Right lobe of liver (tissue), 6 donors: ENCODE measurements at regions not wholly inside any gene's neighbourhood (a gene's known extent, or its start where the extent isn't known, plus 50 kb on each side); places are given as distances from the start of the nearest gene placed in this dataset.

Experiments used
- ATAC-seq, 4 donors: fragments of 200-7000 bp; cut with Tn5 transposase; one replicate each; pipeline ENCODE4 v1.9.1; 2020; ENCODE audit warnings: mild to moderate bottlenecking in 4 of 4, moderate library complexity in 4 of 4
- DNase-seq, 3 donors: peaks; one replicate each; pipeline ENCODE4 v3.0.0-alpha.2; 2020
- H3K27ac ChIP-seq, 3 donors: fragments of 200-600 bp; one replicate each; pipeline ENCODE4 v1.8.0; 2022
- H3K27me3 ChIP-seq, 2 donors: fragments of 200-600 bp; one replicate each; pipeline ENCODE4 v1.8.0; 2022
- H3K36me3 ChIP-seq, 4 donors: fragments of 200-600 bp; sonication (generic) in 1 of 4; one replicate each; pipeline versions ENCODE4 v1.5.1 to v1.8.0; 2017 to 2022; ENCODE audit warnings: control low read depth in 1 of 4
- H3K4me1 ChIP-seq, 4 donors: fragments of 200-600 bp; sonication (generic) in 1 of 4; one replicate each; pipeline versions ENCODE4 v1.5.1 to v1.8.0; 2017 to 2022; ENCODE audit warnings: control low read depth in 1 of 4
- H3K4me3 ChIP-seq, 3 donors: fragments of 200-600 bp; one replicate each; pipeline ENCODE4 v1.8.0; 2022
- H3K9me3 ChIP-seq, 4 donors: fragments of 200-600 bp; sonication (generic) in 1 of 4; one replicate each; pipeline versions ENCODE4 v1.5.1 to v1.8.0; 2017 to 2022; ENCODE audit warnings: control low read depth in 1 of 4
- POLR2A ChIP-seq: fragments of 450-650 bp; IDR thresholded peaks from one replicate; pipeline ENCODE4 v1.6.1; 2017; ENCODE audit warnings: antibody characterized with exemption, mild to moderate bottlenecking
- WGBS: methylation state at CpG from one replicate; pipeline ENCODE4 v1.1.6; 2018; ENCODE audit warnings: low coverage, low lambda C conversion rate; ENCODE audit not compliant: insufficient coverage; ENCODE audit errors: missing lambda C conversion rate; 5-methylcytosine and 5-hydroxymethylcytosine counted together
- intact Hi-C, 2 donors: fragments of 100-400 bp; cut with DNase I; formaldehyde crosslinking; loops; one replicate each; pipeline versions ENCODE4 v1.11.2 to v1.14.1; 2022
- TF ChIP-seq, protein P1 (sequence below), 4 donors: fragments of 200-600 bp in 3 of 4; fragments of 450-650 bp in 1 of 4; IDR thresholded peaks; one replicate each; pipeline versions ENCODE4 v1.5.1 to v1.8.0; 2016 to 2022; ENCODE audit warnings: antibody characterized with exemption in 4 of 4, mild to moderate bottlenecking in 2 of 4
- donor health status: DM: no; HTN: yes; CAD: no.
- donor health status: DM: no; HTN: no; CAD: no.
- donor health status: DM: no; HTN: no; CAD: no.
- donor health status: DM: no; HTN: yes; CAD: no.
- donor health status: DM: no; HTN: yes; CAD: no.

GRCh38 chr10:111440501-111440900 lies 363.7 kb downstream of the ADRA2A start:
- no peak for DNase-seq
- no peaks in the 10 kb centered on the region for H3K9me3 ChIP-seq
- TF ChIP-seq, protein P1, sequence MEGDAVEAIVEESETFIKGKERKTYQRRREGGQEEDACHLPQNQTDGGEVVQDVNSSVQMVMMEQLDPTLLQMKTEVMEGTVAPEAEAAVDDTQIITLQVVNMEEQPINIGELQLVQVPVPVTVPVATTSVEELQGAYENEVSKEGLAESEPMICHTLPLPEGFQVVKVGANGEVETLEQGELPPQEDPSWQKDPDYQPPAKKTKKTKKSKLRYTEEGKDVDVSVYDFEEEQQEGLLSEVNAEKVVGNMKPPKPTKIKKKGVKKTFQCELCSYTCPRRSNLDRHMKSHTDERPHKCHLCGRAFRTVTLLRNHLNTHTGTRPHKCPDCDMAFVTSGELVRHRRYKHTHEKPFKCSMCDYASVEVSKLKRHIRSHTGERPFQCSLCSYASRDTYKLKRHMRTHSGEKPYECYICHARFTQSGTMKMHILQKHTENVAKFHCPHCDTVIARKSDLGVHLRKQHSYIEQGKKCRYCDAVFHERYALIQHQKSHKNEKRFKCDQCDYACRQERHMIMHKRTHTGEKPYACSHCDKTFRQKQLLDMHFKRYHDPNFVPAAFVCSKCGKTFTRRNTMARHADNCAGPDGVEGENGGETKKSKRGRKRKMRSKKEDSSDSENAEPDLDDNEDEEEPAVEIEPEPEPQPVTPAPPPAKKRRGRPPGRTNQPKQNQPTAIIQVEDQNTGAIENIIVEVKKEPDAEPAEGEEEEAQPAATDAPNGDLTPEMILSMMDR (IDR thresholded peaks at IDR 0.05): no peak
- TF ChIP-seq POLR2A: no peak
- no peak overlapping the region for H3K4me3 ChIP-seq
- no peak overlapping the region for H3K27ac ChIP-seq
- WGBS: 74% methylated on average over 5 of the region's 5 CpGs
- no peaks in the 10 kb centered on the region for H3K4me1 ChIP-seq
- ATAC-seq: no peak
- intact Hi-C loops: no loop called here
- H3K36me3 ChIP-seq: no peaks in the 10 kb centered on the region
- no peaks in the 10 kb centered on the region for H3K27me3 ChIP-seq

DNA sequence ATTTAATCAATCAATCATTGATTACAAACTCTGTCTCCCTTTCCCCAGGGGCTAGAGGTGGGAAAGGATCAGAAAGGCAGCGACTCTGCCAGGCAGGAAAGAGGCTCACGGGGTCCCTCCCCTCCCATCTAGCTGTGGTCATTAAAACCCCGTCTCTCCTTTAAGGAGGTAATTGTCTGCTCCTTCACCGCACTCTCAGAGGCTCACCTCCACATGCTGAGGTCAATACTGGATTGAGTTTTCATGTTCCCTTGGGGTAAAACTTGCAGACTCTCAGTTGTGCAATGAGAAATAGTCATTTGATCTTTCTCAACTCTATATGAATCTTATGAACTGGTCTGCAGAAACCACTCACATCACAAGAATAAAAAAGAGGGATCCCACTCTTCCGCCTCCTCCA lies 368.8 kb downstream of the ADRA2A start:
- H3K36me3 ChIP-seq: no peaks in the 10 kb centered on the region
- no peaks in the 10 kb centered on the region for H3K27me3 ChIP-seq
- H3K4me3 ChIP-seq: no peak overlapping the region
- no peak overlapping the region for H3K27ac ChIP-seq
- DNase-seq: no peak
- H3K9me3 ChIP-seq: no peaks in the 10 kb centered on the region
- H3K4me1 ChIP-seq: no peaks in the 10 kb centered on the region
- intact Hi-C loops: no loop called here
- TF ChIP-seq, protein P1 (IDR thresholded peaks at IDR 0.05): no peak
- WGBS: 46% methylated on average over 5 of the region's 5 CpGs
- ATAC-seq: no peak

- no peaks in the 10 kb centered on the region for H3K9me3 ChIP-seq
- ATAC-seq: no peak
- intact Hi-C loops: no loop called here
These were observed 370.1 kb downstream of the ADRA2A start for GRCh38 chr10:111446966-111447365.

DNA sequence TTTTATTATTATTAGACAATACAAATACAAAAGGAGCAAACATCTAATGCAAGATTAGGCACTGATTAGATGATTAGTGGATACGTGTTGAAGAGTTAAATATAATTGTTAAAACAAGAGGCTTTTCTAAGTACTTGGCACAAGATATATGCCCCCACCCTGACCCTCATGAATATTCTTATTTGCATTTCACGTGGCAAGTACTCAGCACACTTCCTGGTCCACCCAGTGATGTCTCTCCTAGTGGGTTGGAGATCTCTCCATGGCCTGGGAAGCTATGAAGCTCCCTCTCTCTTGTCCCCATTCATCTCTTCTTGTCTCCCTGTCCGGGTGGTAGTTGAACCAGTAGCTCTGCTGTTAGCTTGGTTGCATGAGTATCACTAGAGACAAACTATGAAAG lies 375.3 kb downstream of the ADRA2A start:
- Histone ChIP-seq H3K4me3 (no peak overlapping the region), H3K9me3 (no peaks in the 10 kb centered on the region), H3K4me1 (peaks cover 0 to 7% (median 0%) of the 10 kb centered on the region in 4 donors), H3K27me3 (no peaks in the 10 kb centered on the region), H3K36me3 (no peaks in the 10 kb centered on the region), H3K27ac (no peak overlapping the region)
- intact Hi-C loops: no loop called here
- DNase-seq (no peak), ATAC-seq (no peak)
- TF ChIP-seq, protein P1 (IDR thresholded peaks at IDR 0.05): no peak
- TF ChIP-seq POLR2A: no peak
- 51% methylated on average over 3 of the region's 3 CpGs for WGBS

More at GRCh38 chr10:111446966-111447365, 370.1 kb downstream of the ADRA2A start:
- H3K27me3 ChIP-seq: no peaks in the 10 kb centered on the region
- no peaks in the 10 kb centered on the region for H3K36me3 ChIP-seq
- no peak for DNase-seq
- H3K27ac ChIP-seq: no peak overlapping the region
- no peak overlapping the region for H3K4me3 ChIP-seq
- TF ChIP-seq, protein P1 (IDR thresholded peaks at IDR 0.05): no peak
- no peak for TF ChIP-seq POLR2A
- H3K4me1 ChIP-seq: no peaks in the 10 kb centered on the region

DNA sequence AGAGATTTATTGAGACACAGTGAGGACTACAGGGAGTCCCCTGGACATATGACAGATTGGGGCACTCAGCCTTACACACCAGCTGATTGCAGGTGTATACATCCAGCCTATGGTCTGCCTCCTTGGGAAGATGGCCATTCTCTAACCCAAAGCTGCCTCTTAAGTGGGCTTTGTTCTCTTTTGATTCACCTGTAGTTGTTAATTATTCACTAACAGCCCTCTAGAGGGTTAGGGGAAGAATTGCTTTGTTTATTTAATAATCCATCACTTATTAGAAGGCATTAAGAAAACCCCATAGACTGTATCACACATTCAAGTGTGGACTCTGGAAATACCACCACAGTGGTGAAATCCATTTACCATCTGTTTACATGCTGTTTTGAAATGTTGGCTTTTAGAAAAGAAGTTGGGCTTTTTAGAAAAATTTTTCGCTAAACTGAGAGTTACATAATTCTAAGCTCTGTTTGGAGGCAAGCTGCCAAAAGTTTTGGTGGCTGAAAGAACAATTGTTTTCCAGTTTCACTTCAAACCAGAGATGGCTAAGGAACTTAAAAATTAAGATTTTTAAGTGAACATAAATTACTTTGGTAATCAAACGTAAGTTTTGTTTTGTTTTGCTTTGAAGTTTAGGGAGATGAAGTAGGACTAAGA lies 379.1 kb downstream of the ADRA2A start:
- intact Hi-C loops: no loop called here
- ATAC-seq: peak in 1 of 4 donors; percentile 10

More for the DNA sequence above, 379.1 kb downstream of the ADRA2A start:
- Histone ChIP-seq H3K36me3 (no peaks in the 10 kb centered on the region), H3K27me3 (no peaks in the 10 kb centered on the region), H3K4me1 (peaks cover 0 to 7% (median 0%) of the 10 kb centered on the region in 4 donors), H3K9me3 (no peaks in the 10 kb centered on the region), H3K27ac (no peak overlapping the region), H3K4me3 (no peak overlapping the region)
- 25% methylated on average over 2 of the region's 2 CpGs for WGBS
- DNase-seq: no peak
- TF ChIP-seq, protein P1 (IDR thresholded peaks at IDR 0.05): no peak
- TF ChIP-seq POLR2A: no peak
